ENCODE measurements at regions not wholly inside any gene's neighbourhood (a gene's known extent, or its start where the extent isn't known, plus 50 kb on each side); places are given as distances from the start of the nearest gene placed in this dataset.

DNA sequence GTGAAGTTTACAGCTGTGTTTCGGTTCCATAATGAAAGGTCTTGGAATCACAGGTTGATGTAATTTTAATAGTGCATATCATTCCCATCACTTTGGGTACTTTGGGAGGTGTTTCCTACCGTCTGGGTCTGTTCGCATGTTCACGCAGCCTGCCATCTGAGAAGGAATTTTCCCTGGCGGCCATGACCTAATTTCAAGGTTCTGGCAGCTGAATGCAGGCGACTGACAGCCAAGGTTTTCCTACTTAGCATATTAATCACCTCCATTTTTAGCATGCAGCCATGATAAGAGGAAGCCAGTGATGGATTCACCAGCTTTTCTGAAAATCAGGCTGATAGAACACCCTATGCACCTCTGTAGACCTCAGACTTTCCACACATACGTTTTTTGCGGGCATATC is 319.1 kb upstream of the TMEM229A start:
- TF ChIP-seq PAX5 (IDR thresholded peaks at IDR 0.05; ENCODE audit: insufficient read depth, low read length, severe bottlenecking) (no peak), SPI1 (IDR thresholded peaks at IDR 0.05; ENCODE audit: low read depth, low read length) (no peak), POLR2A (IDR thresholded peaks at IDR 0.05; ENCODE audit: low read depth, low read length) (no peak), POU2F2 (IDR thresholded peaks at IDR 0.05; ENCODE audit: low read depth, low read length) (no peak), POLR2AphosphoS5 (IDR thresholded peaks at IDR 0.05; ENCODE audit: low read depth, low read length) (no peak)
- no peak for FAIRE-seq
- no peak for DNase-seq (ENCODE audit: insufficient read length, low spot score)

DNA sequence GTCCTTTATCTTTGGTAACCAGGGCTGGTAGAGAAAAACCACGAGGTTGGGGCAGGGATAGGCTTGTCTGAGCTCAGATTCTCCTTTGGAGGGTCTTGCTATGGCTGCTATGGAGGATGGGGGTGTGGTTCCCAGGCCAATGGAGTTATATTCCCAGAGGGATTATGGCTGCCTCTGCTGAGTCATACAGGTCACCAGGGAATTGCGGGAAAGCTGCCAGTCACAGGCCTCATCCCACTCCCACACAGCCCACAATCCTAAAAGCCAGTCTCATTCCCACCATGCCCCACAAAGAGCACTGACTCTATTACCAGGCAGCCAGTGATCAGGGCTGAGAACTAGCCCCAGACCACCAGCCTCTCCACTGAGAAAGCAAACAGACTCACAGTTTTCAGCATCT is 316.6 kb upstream of the TMEM229A start:
- DNase-seq (ENCODE audit: insufficient read length, low spot score), result no peak
- no peak for TF ChIP-seq PAX5 (IDR thresholded peaks at IDR 0.05; ENCODE audit: insufficient read depth, low read length, severe bottlenecking)
- no peak for TF ChIP-seq POLR2A (IDR thresholded peaks at IDR 0.05; ENCODE audit: low read depth, low read length)
- no peak for TF ChIP-seq POLR2AphosphoS5 (IDR thresholded peaks at IDR 0.05; ENCODE audit: low read depth, low read length)
- TF ChIP-seq SPI1 (IDR thresholded peaks at IDR 0.05; ENCODE audit: low read depth, low read length), result no peak
- no peak for TF ChIP-seq POU2F2 (IDR thresholded peaks at IDR 0.05; ENCODE audit: low read depth, low read length)
- no peak for TF ChIP-seq TAF1 (IDR thresholded peaks at IDR 0.05; ENCODE audit: low read depth, low read length)
- FAIRE-seq, result no peak

- FAIRE-seq, result no peak
- no peak for TF ChIP-seq PAX5 (IDR thresholded peaks at IDR 0.05; ENCODE audit: insufficient read depth, low read length, severe bottlenecking)
- TF ChIP-seq TAF1 (IDR thresholded peaks at IDR 0.05; ENCODE audit: low read depth, low read length), result no peak
- no peak for TF ChIP-seq SPI1 (IDR thresholded peaks at IDR 0.05; ENCODE audit: low read depth, low read length)
- TF ChIP-seq POU2F2 (IDR thresholded peaks at IDR 0.05; ENCODE audit: low read depth, low read length), result no peak
- TF ChIP-seq POLR2AphosphoS5 (IDR thresholded peaks at IDR 0.05; ENCODE audit: low read depth, low read length), result no peak
- no peak for TF ChIP-seq POLR2A (IDR thresholded peaks at IDR 0.05; ENCODE audit: low read depth, low read length)
- no peak for DNase-seq (ENCODE audit: insufficient read length, low spot score)
These were observed 306.0 kb upstream of the TMEM229A start for GRCh38 chr7:124338861-124339260.

DNA sequence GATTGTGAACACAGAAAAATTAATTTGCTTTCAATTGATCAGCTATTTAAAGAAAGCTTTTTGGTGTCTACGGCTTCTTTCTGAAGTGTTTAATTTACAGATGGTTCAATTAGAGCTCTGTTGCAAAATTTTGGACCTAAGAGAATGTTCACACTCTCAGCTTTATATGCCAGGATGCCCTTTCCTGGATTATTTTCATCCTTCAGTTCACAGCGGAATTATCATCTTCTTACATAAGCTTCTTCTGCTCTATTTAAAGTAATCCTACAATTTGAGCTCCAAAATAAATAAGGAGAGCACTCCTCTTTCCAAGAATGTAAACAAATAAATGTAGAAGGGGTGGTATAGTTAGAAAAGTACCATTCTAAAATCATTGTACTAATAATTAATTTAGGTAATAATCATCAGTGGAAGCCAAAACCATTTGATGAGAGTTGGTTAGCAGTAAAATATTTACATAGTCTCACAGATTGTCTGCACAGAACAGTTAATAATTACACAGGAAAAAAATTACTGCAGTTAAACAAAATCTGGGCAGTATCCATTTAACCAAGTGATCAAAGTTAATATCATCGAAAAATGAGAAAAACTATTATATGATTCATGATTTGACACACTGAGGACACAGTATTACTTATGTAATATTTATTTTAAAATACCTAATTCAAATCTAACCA is 298.0 kb upstream of the TMEM229A start:
- TF ChIP-seq POU2F2 (IDR thresholded peaks at IDR 0.05; ENCODE audit: low read depth, low read length), result no peak
- TF ChIP-seq SPI1 (IDR thresholded peaks at IDR 0.05; ENCODE audit: low read depth, low read length), result no peak
- no peak for TF ChIP-seq POLR2AphosphoS5 (IDR thresholded peaks at IDR 0.05; ENCODE audit: low read depth, low read length)
- FAIRE-seq (no peak), DNase-seq (ENCODE audit: insufficient read length, low spot score) (no peak)

DNA sequence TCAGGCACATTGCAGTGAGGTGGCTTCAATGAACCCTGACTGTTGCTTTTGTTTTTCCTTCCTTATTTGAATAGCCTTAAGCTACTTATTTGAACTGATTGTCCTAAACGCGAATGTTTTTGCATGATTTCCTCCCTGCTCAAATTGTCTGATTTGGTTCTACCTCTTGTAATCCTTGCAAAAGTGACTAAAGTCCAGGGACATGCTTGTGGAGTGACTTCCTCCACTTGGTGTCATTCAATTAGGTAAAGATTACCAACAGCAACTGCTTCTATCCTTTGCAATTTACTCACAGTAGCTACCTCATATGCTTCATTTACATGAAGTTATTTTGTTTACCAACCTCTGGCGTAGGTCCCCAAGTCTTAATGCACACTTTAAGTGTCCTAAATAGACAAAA is 295.9 kb upstream of the TMEM229A start:
- DNase-seq (ENCODE audit: insufficient read length, low spot score), result no peak
- TF ChIP-seq POLR2AphosphoS5 (IDR thresholded peaks at IDR 0.05; ENCODE audit: low read depth, low read length) (no peak), TAF1 (IDR thresholded peaks at IDR 0.05; ENCODE audit: low read depth, low read length) (no peak), POLR2A (IDR thresholded peaks at IDR 0.05; ENCODE audit: low read depth, low read length) (no peak), SPI1 (IDR thresholded peaks at IDR 0.05; ENCODE audit: low read depth, low read length) (no peak), PAX5 (IDR thresholded peaks at IDR 0.05; ENCODE audit: insufficient read depth, low read length, severe bottlenecking) (no peak), POU2F2 (IDR thresholded peaks at IDR 0.05; ENCODE audit: low read depth, low read length) (no peak)
- FAIRE-seq, result no peak

DNA sequence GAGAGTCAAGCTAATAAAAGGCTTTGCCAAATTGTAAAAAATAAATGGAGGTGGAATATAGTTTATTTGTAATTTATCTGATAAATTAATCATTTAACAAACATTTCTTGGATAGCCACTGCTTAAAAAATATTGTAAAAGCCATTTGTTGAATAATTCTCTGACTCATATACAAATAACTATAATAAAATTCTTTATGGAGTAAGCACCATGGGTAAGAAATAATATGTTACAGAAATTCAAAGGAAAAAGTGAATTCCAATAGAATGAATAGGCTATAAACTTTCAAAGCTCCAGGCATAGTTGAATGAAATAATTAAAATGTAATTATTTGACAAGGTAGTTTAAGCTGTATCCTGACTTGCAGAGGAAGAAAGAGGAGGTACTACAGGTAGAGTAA is 291.4 kb upstream of the TMEM229A start:
- no peak for FAIRE-seq
- TF ChIP-seq POU2F2 (IDR thresholded peaks at IDR 0.05; ENCODE audit: low read depth, low read length) (no peak), SPI1 (IDR thresholded peaks at IDR 0.05; ENCODE audit: low read depth, low read length) (no peak), PAX5 (IDR thresholded peaks at IDR 0.05; ENCODE audit: insufficient read depth, low read length, severe bottlenecking) (no peak), TAF1 (IDR thresholded peaks at IDR 0.05; ENCODE audit: low read depth, low read length) (no peak), POLR2A (IDR thresholded peaks at IDR 0.05; ENCODE audit: low read depth, low read length) (no peak), POLR2AphosphoS5 (IDR thresholded peaks at IDR 0.05; ENCODE audit: low read depth, low read length) (no peak)
- DNase-seq (ENCODE audit: insufficient read length, low spot score), result no peak

- no peak for TF ChIP-seq POLR2A (IDR thresholded peaks at IDR 0.05; ENCODE audit: low read depth, low read length)
- TF ChIP-seq POU2F2 (IDR thresholded peaks at IDR 0.05; ENCODE audit: low read depth, low read length), result no peak
- TF ChIP-seq PAX5 (IDR thresholded peaks at IDR 0.05; ENCODE audit: insufficient read depth, low read length, severe bottlenecking), result no peak
- no peak for TF ChIP-seq SPI1 (IDR thresholded peaks at IDR 0.05; ENCODE audit: low read depth, low read length)
- DNase-seq (ENCODE audit: insufficient read length, low spot score) (no peak), FAIRE-seq (no peak)
These were observed 290.7 kb upstream of the TMEM229A start for GRCh38 chr7:124323597-124323996.

DNA sequence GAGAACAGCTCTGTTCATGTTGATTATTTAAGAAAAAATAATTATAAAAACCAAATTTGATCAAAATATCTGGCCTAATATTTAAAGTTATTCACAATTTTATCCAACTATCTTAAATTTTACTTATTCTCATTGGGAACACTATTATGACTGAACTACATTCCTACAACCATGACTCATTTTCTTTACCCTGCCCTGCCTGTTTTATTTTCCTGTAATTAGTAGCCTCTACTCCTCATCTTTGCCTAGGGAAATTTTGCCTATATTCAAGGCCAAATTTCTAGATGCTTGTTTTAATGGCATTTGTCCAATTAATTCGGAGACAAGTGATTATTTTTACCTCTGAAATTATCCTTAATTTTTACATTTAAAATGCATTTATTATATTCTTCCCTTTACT is 289.7 kb upstream of the TMEM229A start:
- TF ChIP-seq SPI1 (IDR thresholded peaks at IDR 0.05; ENCODE audit: low read depth, low read length) (no peak), POLR2AphosphoS5 (IDR thresholded peaks at IDR 0.05; ENCODE audit: low read depth, low read length) (no peak), POLR2A (IDR thresholded peaks at IDR 0.05; ENCODE audit: low read depth, low read length) (no peak), POU2F2 (IDR thresholded peaks at IDR 0.05; ENCODE audit: low read depth, low read length) (no peak), PAX5 (IDR thresholded peaks at IDR 0.05; ENCODE audit: insufficient read depth, low read length, severe bottlenecking) (no peak), TAF1 (IDR thresholded peaks at IDR 0.05; ENCODE audit: low read depth, low read length) (no peak)
- no peak for DNase-seq (ENCODE audit: insufficient read length, low spot score)
- FAIRE-seq, result no peak

- no peak for DNase-seq (ENCODE audit: insufficient read length, low spot score)
- FAIRE-seq, result no peak
These were observed 286.0 kb upstream of the TMEM229A start for GRCh38 chr7:124318721-124319450.

DNA sequence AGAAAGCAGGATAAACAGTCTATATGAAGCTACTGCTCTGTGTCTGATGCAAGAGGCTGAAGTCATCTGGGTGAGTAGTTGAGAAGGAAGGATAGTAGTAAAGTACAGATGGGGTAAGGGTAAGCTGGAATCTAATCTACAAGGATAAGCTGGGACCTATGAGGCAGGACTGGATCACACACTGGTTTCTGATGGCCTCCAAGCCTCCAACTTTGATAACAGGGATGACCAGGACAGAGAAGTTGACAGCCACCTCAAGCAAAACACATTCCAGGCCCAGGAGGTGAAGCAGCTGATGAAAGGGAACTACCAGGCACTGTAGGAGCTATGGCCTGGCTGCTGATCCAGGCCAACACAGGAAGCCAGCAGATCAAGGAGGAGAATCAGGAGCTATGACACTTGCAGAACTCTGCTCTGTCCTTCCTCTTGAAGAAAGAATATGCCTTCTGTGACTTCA is 278.1 kb upstream of the TMEM229A start:
- TF ChIP-seq TAF1 (IDR thresholded peaks at IDR 0.05; ENCODE audit: low read depth, low read length) (no peak), PAX5 (IDR thresholded peaks at IDR 0.05; ENCODE audit: insufficient read depth, low read length, severe bottlenecking) (no peak), POU2F2 (IDR thresholded peaks at IDR 0.05; ENCODE audit: low read depth, low read length) (no peak), POLR2AphosphoS5 (IDR thresholded peaks at IDR 0.05; ENCODE audit: low read depth, low read length) (no peak), POLR2A (IDR thresholded peaks at IDR 0.05; ENCODE audit: low read depth, low read length) (no peak), SPI1 (IDR thresholded peaks at IDR 0.05; ENCODE audit: low read depth, low read length) (no peak)
- no peak for FAIRE-seq
- no peak for DNase-seq (ENCODE audit: insufficient read length, low spot score)

More at GRCh38 chr7:124318721-124319450, 286.0 kb upstream of the TMEM229A start:
- TF ChIP-seq PAX5 (IDR thresholded peaks at IDR 0.05; ENCODE audit: insufficient read depth, low read length, severe bottlenecking) (no peak), POLR2A (IDR thresholded peaks at IDR 0.05; ENCODE audit: low read depth, low read length) (no peak), SPI1 (IDR thresholded peaks at IDR 0.05; ENCODE audit: low read depth, low read length) (no peak)
